HG02981 (cell line): ENCODE measurements at regions not wholly inside any gene's neighbourhood (a gene's known extent, or its start where the extent isn't known, plus 50 kb on each side); places are given as distances from the start of the nearest gene placed in this dataset.
"Not testable (repeated sequence)": the region's sequence is repeated elsewhere in the genome, so short reads cannot be mapped to it uniquely, and the experiment has no call there.

Experiments used
- ATAC-seq: cut with Tn5 transposase; IDR thresholded peaks from one replicate; pipeline ENCODE4 v1.9.1; 2021; ENCODE audit warnings: mild to moderate bottlenecking, moderate library complexity; ENCODE audit not compliant: unreplicated experiment

GRCh38 chr17:18546514-18547398, 70.2 kb downstream of the LGALS9C start:
- ATAC-seq = not testable (repeated sequence)

- ATAC-seq = not testable (repeated sequence)
Measured at GRCh38 chr17:18557086-18557485, 80.5 kb downstream of the LGALS9C start.

- ATAC-seq = peak; percentile 54
Measured at GRCh38 chr17:18563381-18564098, 80.7 kb downstream of the TBC1D28 start.

- peak; percentile 22 for ATAC-seq
Measured at GRCh38 chr17:18564099-18564448, 80.1 kb downstream of the TBC1D28 start.

- not testable (repeated sequence) for ATAC-seq
Measured at GRCh38 chr17:18568108-18568995, 75.8 kb downstream of the TBC1D28 start.

- not testable (repeated sequence) for ATAC-seq
Measured at GRCh38 chr17:18569489-18569913, 74.7 kb downstream of the TBC1D28 start.

- not testable (repeated sequence) for ATAC-seq
Measured at GRCh38 chr17:18572536-18572935, 71.7 kb downstream of the TBC1D28 start.

GRCh38 chr17:18574137-18574536, 70.1 kb downstream of the TBC1D28 start:
- not testable (repeated sequence) for ATAC-seq
